IMR-90 (cell line): ENCODE measurements at regions not wholly inside any gene's neighbourhood (a gene's known extent, or its start where the extent isn't known, plus 50 kb on each side); places are given as distances from the start of the nearest gene placed in this dataset.

Experiments used
- ATAC-seq: fragments of 200-7000 bp; cut with Tn5 transposase; 2 replicates; pipeline ENCODE4 v1.9.1; 2020; ENCODE audit warnings: low read depth, mild to moderate bottlenecking, moderate library complexity
- BruUV-seq: library from RNA; stranded (reverse); fragments of 400-500 nt; replicated peaks from 2 replicates; lab custom pipeline; 2021; lab: Mats Ljungman, UMichigan
- CTCF ChIA-PET: fragments of 300-600 bp; formaldehyde crosslinking; extraction: SDS; loops from one replicate; lab custom pipeline; 2021; ENCODE audit warnings: antibody characterized with exemption; lab: Yijun Ruan, JAX
- POLR2A ChIA-PET: fragments of 300-600 bp; sonication (Branson Sonifier 250); formaldehyde crosslinking; loops from one replicate; lab custom pipeline; 2022; ENCODE audit warnings: antibody characterized with exemption; ENCODE audit not compliant: unreplicated experiment; lab: Charles Lee
- DNase-seq: peaks from one replicate; pipeline ENCODE4 v3.0.0; 2013
- H2AFZ ChIP-seq: replicated peaks from 2 replicates; pipeline ENCODE3; 2013; ENCODE audit warnings: low read length, mild to moderate bottlenecking; ENCODE audit not compliant: poor library complexity
- H2AK5ac ChIP-seq: 2 replicates; pipeline ENCODE4 v1.6.1; 2013; ENCODE audit warnings: low read depth, low read length, inconsistent platforms
- H2AK9ac ChIP-seq: replicated peaks from 2 replicates; pipeline ENCODE3; 2013; ENCODE audit warnings: mild to moderate bottlenecking, low read depth, low read length, moderate library complexity; ENCODE audit not compliant: poor library complexity
- H2BK120ac ChIP-seq: 2 replicates; pipeline ENCODE4 v1.6.1; 2013; ENCODE audit warnings: low read depth, low read length, inconsistent platforms
- H2BK15ac ChIP-seq: 3 replicates; pipeline ENCODE4 v1.6.1; 2013; ENCODE audit warnings: low read depth, low read length, inconsistent platforms
- H2BK20ac ChIP-seq: 2 replicates; pipeline ENCODE4 v1.6.1; 2013; ENCODE audit warnings: low read depth, mild to moderate bottlenecking, inconsistent platforms, low read length, moderate library complexity
- H2BK5ac ChIP-seq: 2 replicates; pipeline ENCODE4 v1.6.1; 2013; ENCODE audit warnings: mild to moderate bottlenecking, low read depth, low read length, inconsistent platforms; ENCODE audit not compliant: poor library complexity, severe bottlenecking
- H3K14ac ChIP-seq: replicated peaks from 2 replicates; pipeline ENCODE4 v1.6.1; 2013; ENCODE audit warnings: low read depth, low read length, inconsistent platforms
- H3K18ac ChIP-seq: 2 replicates; pipeline ENCODE4 v1.6.1; 2013; ENCODE audit warnings: low read depth, low read length, control low read depth
- H3K23ac ChIP-seq: 2 replicates; pipeline ENCODE4 v1.6.1; 2013; ENCODE audit warnings: low read depth, low read length, inconsistent platforms
- H3K27ac ChIP-seq: 2 replicates; pipeline ENCODE4 v1.5.1; 2013; ENCODE audit warnings: mild to moderate bottlenecking, control low read depth, low read length; ENCODE audit not compliant: insufficient read depth
- H3K27me3 ChIP-seq: 2 replicates; pipeline ENCODE4 v1.6.1; 2013; ENCODE audit warnings: low read length; ENCODE audit not compliant: control insufficient read depth, insufficient read depth
- H3K36me3 ChIP-seq: 2 replicates; pipeline ENCODE4 v1.6.1; 2013; ENCODE audit warnings: low read length, mixed read lengths; ENCODE audit not compliant: control insufficient read depth, insufficient read depth
- H3K4ac ChIP-seq: 2 replicates; pipeline ENCODE4 v1.6.1; 2013; ENCODE audit warnings: low read depth, low read length, inconsistent platforms
- H3K4me1 ChIP-seq: 2 replicates; pipeline ENCODE4 v1.6.1; 2013; ENCODE audit warnings: low read length, mixed read lengths; ENCODE audit not compliant: control insufficient read depth, insufficient read depth
- H3K4me2 ChIP-seq: 2 replicates; pipeline ENCODE4 v1.6.1; 2013; ENCODE audit warnings: low read depth, mild to moderate bottlenecking, control low read depth, low read length, moderate library complexity
- H3K4me3 ChIP-seq: 2 replicates; pipeline ENCODE4 v1.5.1; 2013; ENCODE audit warnings: low read depth, mild to moderate bottlenecking, control low read depth, low read length, moderate library complexity; ENCODE audit not compliant: insufficient read depth
- H3K56ac ChIP-seq: 2 replicates; pipeline ENCODE4 v1.6.1; 2013; ENCODE audit warnings: low read length, inconsistent platforms; ENCODE audit not compliant: insufficient read depth; ENCODE audit errors: extremely low read depth
- H3K79me1 ChIP-seq, 2 experiments: 2 replicates each; pipeline ENCODE4 v1.6.1; 2013; ENCODE audit warnings: low read length in 2 of 2, inconsistent platforms in 1 of 2, low read depth in 1 of 2
- H3K9ac ChIP-seq: 2 replicates; pipeline ENCODE4 v1.6.1; 2013; ENCODE audit warnings: low read depth, low read length, control low read depth
- H3K9me1 ChIP-seq: 2 replicates; pipeline ENCODE4 v1.6.1; 2013; ENCODE audit warnings: low read length, inconsistent platforms; ENCODE audit not compliant: insufficient read depth
- H3K9me3 ChIP-seq: 2 replicates; pipeline ENCODE4 v1.6.1; 2013; ENCODE audit warnings: low read length; ENCODE audit not compliant: control insufficient read depth, insufficient read depth
- H4K20me1 ChIP-seq: 2 replicates; pipeline ENCODE4 v1.6.1; 2013; ENCODE audit warnings: low read length, inconsistent platforms; ENCODE audit not compliant: insufficient read depth
- H4K5ac ChIP-seq: 2 replicates; pipeline ENCODE4 v1.6.1; 2013; ENCODE audit warnings: mild to moderate bottlenecking, low read depth, low read length, control low read depth
- H4K8ac ChIP-seq, 2 experiments: 2 replicates each; pipeline ENCODE4 v1.6.1; 2013; ENCODE audit warnings: low read depth in 2 of 2, low read length in 2 of 2, control low read depth in 1 of 2, inconsistent platforms in 1 of 2
- H4K91ac ChIP-seq: 2 replicates; pipeline ENCODE4 v1.6.1; 2013; ENCODE audit warnings: low read depth, low read length, inconsistent platforms; ENCODE audit not compliant: insufficient read depth
- BHLHE40 ChIP-seq: fragments of 150-350 bp; IDR thresholded peaks from 2 replicates; pipeline ENCODE4 v1.6.1; 2016; ENCODE audit warnings: mild to moderate bottlenecking, low read depth, low read length
- CEBPB ChIP-seq: IDR thresholded peaks from 2 replicates; pipeline ENCODE4 v1.6.1; 2012; ENCODE audit warnings: low read depth, low read length, improper control_type of control experiment
- FOS ChIP-seq: fragments of 150-350 bp; IDR thresholded peaks from 2 replicates; pipeline ENCODE4 v1.6.1; 2016; ENCODE audit warnings: low read depth, low read length
- MAFK ChIP-seq: IDR thresholded peaks from 2 replicates; pipeline ENCODE4 v1.6.1; 2012; ENCODE audit warnings: low read depth, low read length, improper control_type of control experiment
- MAZ ChIP-seq: IDR thresholded peaks from 2 replicates; pipeline ENCODE4 v1.6.1; 2012; ENCODE audit warnings: low read depth, mild to moderate bottlenecking, low read length, improper control_type of control experiment, moderate library complexity, borderline replicate concordance
- NFE2L2 ChIP-seq: fragments of 150-350 bp; IDR thresholded peaks from 2 replicates; pipeline ENCODE4 v1.6.1; 2016; ENCODE audit warnings: low read depth, mild to moderate bottlenecking, low read length
- POLR2A ChIP-seq: IDR thresholded peaks from 2 replicates; pipeline ENCODE4 v1.6.1; 2012; ENCODE audit warnings: mild to moderate bottlenecking, low read depth, low read length
- RAD21 ChIP-seq: IDR thresholded peaks from 2 replicates; pipeline ENCODE4 v1.6.1; 2012; ENCODE audit warnings: low read length, improper control_type of control experiment
- RCOR1 ChIP-seq: IDR thresholded peaks from 2 replicates; pipeline ENCODE4 v1.6.1; 2012; ENCODE audit warnings: mild to moderate bottlenecking, low read length, improper control_type of control experiment; ENCODE audit not compliant: insufficient replicate concordance
- RFX5 ChIP-seq: IDR thresholded peaks from 2 replicates; pipeline ENCODE4 v1.8.0; 2012; ENCODE audit warnings: low read depth, mild to moderate bottlenecking, low read length, moderate library complexity
- SMC3 ChIP-seq: fragments of 150-350 bp; IDR thresholded peaks from 2 replicates; pipeline ENCODE4 v1.6.1; 2016; ENCODE audit warnings: low read depth, mild to moderate bottlenecking, antibody characterized with exemption, low read length, moderate library complexity
- WGBS, 2 experiments: methylation state at CpG; one replicate each; pipeline versions ENCODE4 v1.1.5 to v1.1.7; 2013; ENCODE audit warnings: missing lambda C conversion rate in 2 of 2; ENCODE audit not compliant: insufficient read length in 1 of 2; ENCODE audit errors: extremely low coverage in 2 of 2; 5-methylcytosine and 5-hydroxymethylcytosine counted together
- dilution Hi-C: fragments of 300-500 bp; cut with HindIII; formaldehyde crosslinking; loops from one replicate; pipeline ENCODE4 v1.14.3; 2018; ENCODE audit warnings: low sequenced_read_pairs; ENCODE audit not compliant: unreplicated experiment
- in situ Hi-C: fragments of 300-500 bp; cut with MboI; formaldehyde crosslinking; loops from 3 replicates; pipeline ENCODE4 v1.14.3; 2019; ENCODE audit warnings: low sequenced_read_pairs, inconsistent platforms, mixed read lengths
- intact Hi-C: fragments of 100-400 bp; cut with micrococcal nuclease; formaldehyde crosslinking; loops from 2 replicates; pipeline ENCODE4 v1.10.0; 2022
- TF ChIP-seq, protein P1 (sequence below): fragments of 150-350 bp; IDR thresholded peaks from 2 replicates; pipeline ENCODE4 v1.6.1; 2016; ENCODE audit warnings: low read depth, mild to moderate bottlenecking, low read length, moderate library complexity, borderline replicate concordance
- TF ChIP-seq, protein P2 (sequence below): fragments of 150-350 bp; IDR thresholded peaks from 2 replicates; pipeline ENCODE4 v1.6.1; 2017; ENCODE audit warnings: mild to moderate bottlenecking, antibody characterized with exemption, low read length, low read depth

DNA sequence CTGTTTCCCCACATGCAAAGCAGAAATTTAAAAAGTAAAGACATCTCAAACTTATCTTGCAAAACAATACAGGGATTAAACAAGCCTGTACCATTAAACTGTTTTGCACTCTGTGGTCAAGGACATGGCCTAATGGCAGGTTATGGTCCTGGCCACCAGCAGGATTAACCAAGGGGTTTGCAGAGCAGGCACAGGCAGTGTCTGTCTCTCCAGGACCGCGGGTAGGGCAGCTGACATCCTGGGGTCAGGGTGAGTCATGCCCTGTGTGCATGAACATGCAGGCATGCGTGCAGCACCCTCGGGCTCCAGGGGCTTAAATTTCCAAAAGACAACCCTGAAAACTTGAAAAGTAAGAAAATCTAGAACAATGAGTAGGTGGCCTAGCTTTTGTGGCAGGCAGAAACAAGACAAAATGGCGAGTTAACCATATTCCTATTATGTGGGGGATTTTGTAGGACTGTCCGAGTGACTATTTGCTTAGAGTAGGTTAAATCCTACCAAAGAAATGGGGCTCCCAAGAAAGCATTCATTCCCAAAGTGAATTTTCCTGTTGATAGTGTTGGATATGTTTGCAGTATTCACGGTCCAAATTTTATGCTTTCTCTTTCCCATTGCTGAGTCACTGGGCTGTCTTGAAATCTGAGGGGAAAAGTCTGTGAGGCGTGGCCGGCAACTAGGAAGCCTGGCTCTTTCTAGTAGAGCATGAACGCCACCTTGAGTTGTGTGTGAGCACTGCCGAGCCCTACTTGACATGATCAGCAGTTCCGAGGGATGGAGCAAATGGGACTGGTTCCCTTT is 158.4 kb upstream of the FAM20A start:
- Histone ChIP-seq H4K91ac (peak overlapping the region; percentile 55), H4K5ac (peak overlapping the region; percentile 3), H2AK9ac (peak overlapping the region; percentile 10), H3K79me1 (no peaks in the 10 kb centered on the region), H2BK15ac (peak overlapping the region; percentile 13; the same call in 1 of the 3 replicates), H3K4ac (peak overlapping the region; percentile 30), H3K23ac (peak overlapping the region; percentile 77), H2BK5ac (peak overlapping the region; percentile 84), H2AK5ac (no peak overlapping the region), H3K27ac (peak overlapping the region; percentile 53), H3K36me3 (no peaks in the 10 kb centered on the region), H3K9ac (peak overlapping the region; percentile 14), H3K4me3 (peak overlapping the region; percentile 27; the same call in 1 of the 2 replicates), H3K9me3 (no peaks in the 10 kb centered on the region), H2AFZ (peak overlapping the region; percentile 79), H4K8ac (peak overlapping the region; percentile 29 to 78; a peak in 3 of 4 replicates), H3K56ac (peak overlapping the region; percentile 83), H3K4me1 (no peaks in the 10 kb centered on the region), H2BK20ac (peak overlapping the region; percentile 26), H3K4me2 (peak overlapping the region; percentile 44), H4K20me1 (no peaks in the 10 kb centered on the region), H3K9me1 (no peaks in the 10 kb centered on the region), H3K14ac (peak overlapping the region; percentile 52), H3K27me3 (no peaks in the 10 kb centered on the region), H2BK120ac (peak overlapping the region; percentile 71), H3K18ac (peak overlapping the region; percentile 4)
- DNase-seq = peak; percentile 93
- POLR2A ChIA-PET = no interaction called here
- dilution Hi-C loops = no loop called here
- intact Hi-C loops = loop anchor here (1.0 to 10.0 kb wide), 5 partner anchors 145 to 585 kb away; no protein-coding TSS in a partner anchor
- BruUV-seq = no TSS peak
- 0% methylated on average over 1 of the region's 12 CpGs; no CpG with 5 or more reads in 1 of the 2 experiments for WGBS, 2 experiments
- in situ Hi-C loops = loop anchor here (5.0 to 25.0 kb wide), 3 partner anchors 227 to 597 kb away; no protein-coding TSS in a partner anchor
- CTCF ChIA-PET = interaction anchor here (0.6 to 1.2 kb wide), 6 partner anchors 9 to 523 kb away, joined by 3 to 4 read pairs (median 3); no protein-coding TSS in a partner anchor
- ATAC-seq = peak; percentile 98
- peak; percentile 70 for TF ChIP-seq MAFK
- TF ChIP-seq RFX5 = no peak
- TF ChIP-seq RCOR1 = no peak
- TF ChIP-seq, protein P1, sequence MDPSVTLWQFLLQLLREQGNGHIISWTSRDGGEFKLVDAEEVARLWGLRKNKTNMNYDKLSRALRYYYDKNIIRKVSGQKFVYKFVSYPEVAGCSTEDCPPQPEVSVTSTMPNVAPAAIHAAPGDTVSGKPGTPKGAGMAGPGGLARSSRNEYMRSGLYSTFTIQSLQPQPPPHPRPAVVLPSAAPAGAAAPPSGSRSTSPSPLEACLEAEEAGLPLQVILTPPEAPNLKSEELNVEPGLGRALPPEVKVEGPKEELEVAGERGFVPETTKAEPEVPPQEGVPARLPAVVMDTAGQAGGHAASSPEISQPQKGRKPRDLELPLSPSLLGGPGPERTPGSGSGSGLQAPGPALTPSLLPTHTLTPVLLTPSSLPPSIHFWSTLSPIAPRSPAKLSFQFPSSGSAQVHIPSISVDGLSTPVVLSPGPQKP = no peak
- TF ChIP-seq BHLHE40 = peak; percentile 44; the same call in 1 of the 2 replicates
- TF ChIP-seq FOS = peak; percentile 57; the same call in 1 of the 2 replicates
- TF ChIP-seq NFE2L2 = peak; percentile 89
- TF ChIP-seq RAD21 = peak; percentile 95
- TF ChIP-seq, protein P2, sequence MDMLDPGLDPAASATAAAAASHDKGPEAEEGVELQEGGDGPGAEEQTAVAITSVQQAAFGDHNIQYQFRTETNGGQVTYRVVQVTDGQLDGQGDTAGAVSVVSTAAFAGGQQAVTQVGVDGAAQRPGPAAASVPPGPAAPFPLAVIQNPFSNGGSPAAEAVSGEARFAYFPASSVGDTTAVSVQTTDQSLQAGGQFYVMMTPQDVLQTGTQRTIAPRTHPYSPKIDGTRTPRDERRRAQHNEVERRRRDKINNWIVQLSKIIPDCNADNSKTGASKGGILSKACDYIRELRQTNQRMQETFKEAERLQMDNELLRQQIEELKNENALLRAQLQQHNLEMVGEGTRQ = peak; percentile 32; the same call in 1 of the 2 replicates
- peak; percentile 81 for TF ChIP-seq SMC3
- peak; percentile 64 for TF ChIP-seq POLR2A
- no peak for TF ChIP-seq MAZ
- TF ChIP-seq CEBPB = peak; percentile 17; the same call in 1 of the 2 replicates
